Transverse colon (tissue), 3 donors: ENCODE measurements at regions not wholly inside any gene's neighbourhood (a gene's known extent, or its start where the extent isn't known, plus 50 kb on each side); places are given as distances from the start of the nearest gene placed in this dataset.

Source experiments
- POLR2A ChIP-seq: fragments of 450-650 bp; IDR thresholded peaks from one replicate; pipeline ENCODE4 v1.6.1; 2016; ENCODE audit warnings: antibody characterized with exemption, mild to moderate bottlenecking, moderate library complexity
- TF ChIP-seq, protein P1 (sequence below), 5 experiments: fragments of 200-600 bp in 3 of 5; fragments of 450-650 bp in 2 of 5; sonication (generic) in 3 of 5; IDR thresholded peaks; 1 replicate in 2 of 5; 2 replicates in 3 of 5; pipeline ENCODE4 v1.5.1; 2016 to 2017; ENCODE audit warnings: antibody characterized with exemption in 5 of 5, inconsistent platforms in 3 of 5, mild to moderate bottlenecking in 2 of 5, moderate library complexity in 1 of 5

DNA sequence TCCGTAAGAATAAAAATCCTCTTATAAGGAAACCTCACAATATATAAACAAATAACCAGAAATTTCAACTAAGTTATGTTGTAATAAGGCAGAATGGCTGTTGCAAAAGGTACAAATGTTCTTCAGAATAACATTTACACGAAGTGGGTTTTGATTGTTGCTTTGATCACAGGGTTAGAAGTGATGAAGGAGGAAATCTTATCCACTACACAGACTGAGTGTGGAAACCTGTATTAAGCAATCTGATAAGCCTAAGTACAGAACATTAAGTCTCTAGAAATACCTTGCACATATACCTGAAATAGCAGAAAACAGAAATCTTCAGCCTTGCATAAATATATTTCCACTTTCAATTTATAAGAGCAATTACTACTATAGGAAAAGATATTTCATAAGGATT, 251.9 kb downstream of the ETV1 start:
- TF ChIP-seq, protein P1, sequence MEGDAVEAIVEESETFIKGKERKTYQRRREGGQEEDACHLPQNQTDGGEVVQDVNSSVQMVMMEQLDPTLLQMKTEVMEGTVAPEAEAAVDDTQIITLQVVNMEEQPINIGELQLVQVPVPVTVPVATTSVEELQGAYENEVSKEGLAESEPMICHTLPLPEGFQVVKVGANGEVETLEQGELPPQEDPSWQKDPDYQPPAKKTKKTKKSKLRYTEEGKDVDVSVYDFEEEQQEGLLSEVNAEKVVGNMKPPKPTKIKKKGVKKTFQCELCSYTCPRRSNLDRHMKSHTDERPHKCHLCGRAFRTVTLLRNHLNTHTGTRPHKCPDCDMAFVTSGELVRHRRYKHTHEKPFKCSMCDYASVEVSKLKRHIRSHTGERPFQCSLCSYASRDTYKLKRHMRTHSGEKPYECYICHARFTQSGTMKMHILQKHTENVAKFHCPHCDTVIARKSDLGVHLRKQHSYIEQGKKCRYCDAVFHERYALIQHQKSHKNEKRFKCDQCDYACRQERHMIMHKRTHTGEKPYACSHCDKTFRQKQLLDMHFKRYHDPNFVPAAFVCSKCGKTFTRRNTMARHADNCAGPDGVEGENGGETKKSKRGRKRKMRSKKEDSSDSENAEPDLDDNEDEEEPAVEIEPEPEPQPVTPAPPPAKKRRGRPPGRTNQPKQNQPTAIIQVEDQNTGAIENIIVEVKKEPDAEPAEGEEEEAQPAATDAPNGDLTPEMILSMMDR (IDR thresholded peaks at IDR 0.05): no peak
- no peak for TF ChIP-seq POLR2A
